ENCODE measurements at regions not wholly inside any gene's neighbourhood (a gene's known extent, or its start where the extent isn't known, plus 50 kb on each side); places are given as distances from the start of the nearest gene placed in this dataset.
A peak's percentile ranks its signal among the peaks of the same experiment; 100 is the strongest.
"Not testable (repeated sequence)": the region's sequence is repeated elsewhere in the genome, so short reads cannot be mapped to it uniquely, and the experiment has no call there.

DNA sequence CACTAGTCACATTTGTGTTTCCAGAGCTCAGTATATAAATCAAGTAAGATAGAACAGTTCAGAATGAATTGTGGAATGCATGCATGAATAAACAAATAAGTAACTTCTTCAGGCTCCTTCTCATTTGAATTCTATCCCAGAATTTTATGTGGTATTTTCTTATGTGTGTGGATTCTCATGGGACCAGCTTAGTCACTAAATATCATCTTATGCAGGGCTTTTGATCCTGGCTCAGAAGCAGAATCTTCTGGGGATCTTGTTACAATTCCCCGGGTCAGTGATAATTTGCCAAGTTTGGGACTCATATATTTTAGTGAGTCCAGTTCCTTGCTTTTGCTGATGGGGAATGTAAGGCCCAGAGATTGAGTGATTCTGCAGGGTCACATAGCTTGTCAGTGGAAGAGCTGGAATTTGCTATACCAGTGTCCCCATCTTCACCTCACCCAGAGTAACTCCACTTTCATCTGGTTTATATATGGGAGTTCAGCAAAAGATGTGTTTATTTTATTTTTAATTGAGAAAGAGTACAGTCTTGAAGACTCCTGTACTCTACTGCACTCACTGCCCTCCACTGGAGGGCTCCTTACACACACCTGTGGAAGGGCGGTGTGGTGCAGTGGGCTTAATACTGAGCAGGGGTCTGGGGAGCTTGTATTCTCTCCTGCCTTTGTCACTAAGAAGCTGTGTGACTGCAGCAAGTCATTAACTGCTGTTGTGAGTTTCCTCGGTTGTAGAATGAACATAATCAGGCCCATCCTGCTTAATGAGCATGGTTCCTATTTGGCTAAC lies 198.2 kb upstream of the CXorf66 start:
- no peak for DNase-seq (ENCODE audit: low read depth in 3 of 3)

DNA sequence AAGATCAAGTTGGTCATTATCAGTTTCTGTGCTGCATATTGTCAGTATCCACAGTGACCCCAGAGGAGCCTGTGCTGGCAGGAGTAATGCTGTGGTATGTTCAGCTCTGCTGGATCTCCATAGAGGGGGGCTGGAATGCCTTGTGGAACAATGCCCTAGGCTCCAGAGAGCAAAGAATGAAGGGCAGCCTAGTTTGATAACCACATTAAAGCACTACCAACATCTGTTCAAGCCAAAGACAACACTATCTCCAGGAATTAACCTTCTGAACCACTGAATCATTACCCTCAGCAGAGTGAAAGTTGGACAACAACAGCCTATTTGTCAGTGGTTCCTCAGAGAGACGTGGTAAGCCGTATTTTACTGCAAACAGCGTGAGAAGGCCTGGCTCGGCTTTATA lies 192.3 kb upstream of the CXorf66 start:
- DNase-seq (ENCODE audit: low read depth in 3 of 3) = no peak

DNA sequence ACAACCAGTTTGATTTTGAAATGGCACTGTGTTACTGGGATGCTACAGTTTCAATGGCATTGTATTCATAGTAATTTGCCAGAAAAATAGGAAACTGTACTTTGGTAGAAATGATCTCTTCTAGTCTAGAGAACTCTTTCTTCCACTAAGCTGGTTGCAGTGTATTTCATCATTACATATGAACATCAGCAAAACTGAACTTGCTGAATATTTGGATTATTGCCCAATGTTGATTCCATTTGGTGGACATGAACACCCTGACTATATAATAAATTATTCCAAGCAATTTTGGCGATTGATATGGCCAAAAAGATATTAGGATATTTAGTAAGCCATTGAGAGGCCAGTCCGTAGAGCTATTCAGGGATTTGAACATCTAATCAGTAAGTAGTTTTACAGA lies 191.8 kb upstream of the CXorf66 start:
- DNase-seq (ENCODE audit: low read depth in 3 of 3) = no peak

DNA sequence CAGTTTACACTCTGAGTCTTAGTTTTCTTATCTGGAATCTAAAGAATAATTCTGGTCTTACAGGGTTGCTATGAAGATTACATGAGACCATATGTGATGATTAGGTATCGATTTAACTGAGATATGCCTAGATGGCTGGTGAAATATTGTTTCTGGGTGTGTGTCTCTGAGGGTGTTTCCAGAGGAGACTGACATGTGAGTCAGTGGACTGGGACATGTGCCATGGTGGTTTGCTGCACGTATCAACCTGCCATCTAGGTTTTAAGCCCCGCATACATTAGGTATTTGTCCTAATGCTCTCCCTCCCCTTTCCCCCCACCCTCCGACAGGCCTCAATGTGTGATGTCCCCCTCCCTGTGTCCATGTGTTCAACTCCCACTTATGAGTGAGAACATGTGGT lies 186.0 kb upstream of the CXorf66 start:
- no peak for DNase-seq (ENCODE audit: low read depth in 3 of 3)

DNA sequence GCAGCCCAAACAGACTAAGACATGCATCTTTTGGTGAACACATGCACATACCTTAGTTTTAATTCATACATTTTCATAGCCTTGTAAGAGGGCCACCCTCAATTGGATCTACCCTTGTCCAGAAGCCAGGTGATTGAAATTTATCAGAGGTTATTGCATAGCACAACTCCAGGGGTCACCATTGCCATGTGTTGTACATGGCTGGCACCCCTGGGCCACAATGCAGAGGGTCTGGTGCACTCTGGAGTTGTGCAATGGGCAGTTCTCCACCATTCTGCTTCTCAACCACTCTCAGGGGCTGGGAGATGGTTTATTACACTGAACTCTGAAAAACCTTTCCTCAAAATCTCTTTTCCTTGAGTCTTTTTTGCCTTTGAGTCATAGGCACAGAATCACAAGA lies 184.4 kb upstream of the CXorf66 start:
- no peak for DNase-seq (ENCODE audit: low read depth in 3 of 3)

DNA sequence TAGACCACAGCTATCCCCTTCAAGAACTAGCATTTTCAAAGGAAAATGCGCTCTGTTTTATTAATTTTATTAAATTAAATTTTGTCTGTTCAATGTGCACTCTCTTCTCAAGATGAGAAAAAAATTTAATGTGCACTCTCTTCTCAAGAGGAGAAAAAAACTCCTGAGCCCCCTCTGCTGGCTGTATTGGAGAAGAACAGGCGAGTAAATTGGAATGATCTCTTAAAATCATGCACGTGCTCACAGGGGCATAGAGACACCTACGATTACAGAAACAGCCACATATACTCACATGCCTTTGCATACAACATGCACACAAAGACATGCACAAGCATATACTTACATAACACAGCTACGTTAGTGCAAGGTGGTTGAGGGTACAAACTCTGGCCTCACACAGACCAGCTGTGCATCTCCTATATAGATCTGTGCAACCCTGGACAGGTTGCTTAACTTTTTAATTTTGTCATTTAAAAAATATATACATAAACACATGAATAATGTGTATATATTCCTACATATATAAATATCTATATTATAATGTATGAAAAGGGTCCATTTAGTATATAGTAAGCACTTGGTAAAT lies 176.2 kb upstream of the CXorf66 start:
- peak in 2 of 3 donors; percentile 0 to 1 for DNase-seq (ENCODE audit: low read depth in 3 of 3)

DNA sequence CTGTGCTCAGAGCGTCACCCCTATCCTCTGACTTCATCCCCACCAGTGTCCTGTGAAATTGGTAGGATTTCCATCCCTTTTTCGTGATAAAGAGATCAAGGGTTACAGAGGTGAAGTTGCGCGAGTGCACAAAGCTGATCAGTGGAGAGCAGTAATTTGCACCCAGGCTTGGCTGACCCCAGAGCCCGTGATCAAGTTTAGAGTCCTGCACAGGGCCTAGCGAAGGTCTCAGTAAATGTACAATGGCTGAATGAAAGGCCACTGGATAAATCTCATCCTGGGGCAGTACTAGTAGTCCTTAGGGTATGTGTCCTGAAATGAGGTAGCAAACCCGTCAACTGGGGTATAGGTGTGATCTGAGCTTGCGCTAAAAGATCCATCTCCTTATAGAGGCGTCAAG lies 173.2 kb upstream of the CXorf66 start:
- not testable (repeated sequence) for DNase-seq (ENCODE audit: low read depth in 3 of 3)

DNA sequence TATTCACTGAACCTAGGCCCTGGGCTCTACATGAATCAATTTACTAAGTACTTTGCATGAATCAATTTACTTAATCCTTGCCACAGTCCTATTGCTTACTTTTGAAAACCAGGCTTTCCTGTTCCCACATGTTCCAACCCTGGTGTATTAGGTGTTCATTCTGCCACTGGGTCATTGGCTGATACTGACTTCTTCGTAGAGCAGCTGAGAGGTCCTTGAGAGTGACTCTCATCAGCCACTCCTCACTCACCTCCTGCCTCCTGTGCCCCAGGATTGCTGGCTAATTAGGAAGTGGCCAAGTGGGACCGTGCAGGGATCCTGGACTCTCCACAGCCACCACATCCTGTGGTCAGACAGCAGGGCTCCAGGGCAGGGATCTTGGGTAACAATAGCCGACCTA lies 172.7 kb upstream of the CXorf66 start:
- not testable (repeated sequence) for DNase-seq (ENCODE audit: low read depth in 3 of 3)

DNA sequence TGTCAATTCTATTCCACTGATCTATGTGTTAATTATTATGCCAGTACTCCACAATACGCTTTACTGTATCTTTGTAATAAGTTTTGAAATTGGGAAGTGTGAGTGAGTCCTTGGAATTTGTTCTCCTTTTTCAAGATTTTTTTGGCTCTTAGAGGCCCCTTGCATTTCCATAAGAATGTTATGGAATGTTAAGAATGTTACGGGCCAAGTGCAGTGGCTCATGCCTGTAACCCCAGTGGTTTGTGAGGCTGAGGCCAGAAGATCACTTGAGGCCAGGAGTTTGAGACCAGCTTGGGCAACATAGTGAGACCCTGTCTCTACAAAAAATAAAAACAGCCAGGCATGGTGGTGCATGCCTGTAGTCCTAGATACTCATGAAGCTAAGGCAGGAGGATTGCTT lies 167.6 kb upstream of the CXorf66 start:
- DNase-seq (ENCODE audit: low read depth in 3 of 3) = no peak

DNA sequence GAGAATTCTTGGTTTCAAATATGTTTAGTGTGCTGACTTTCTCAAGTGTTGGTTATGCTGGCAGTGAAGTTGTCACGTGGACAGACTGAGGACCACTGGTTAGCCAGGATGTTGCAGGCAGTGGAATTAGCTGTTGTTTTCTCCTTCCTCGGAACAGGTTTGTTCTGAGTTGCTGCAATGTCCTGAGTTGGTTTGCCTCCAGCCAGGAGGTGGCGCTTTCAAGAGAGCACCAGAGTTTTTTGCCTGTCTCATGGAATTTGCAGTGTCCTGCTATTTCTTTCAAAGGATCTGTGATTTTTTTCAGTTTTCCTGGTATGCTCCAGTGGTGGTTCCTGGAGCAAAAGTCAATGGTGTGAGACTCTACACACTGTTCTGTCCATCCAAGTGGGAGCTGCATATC lies 158.1 kb upstream of the CXorf66 start:
- DNase-seq (ENCODE audit: low read depth in 3 of 3) = no peak

DNA sequence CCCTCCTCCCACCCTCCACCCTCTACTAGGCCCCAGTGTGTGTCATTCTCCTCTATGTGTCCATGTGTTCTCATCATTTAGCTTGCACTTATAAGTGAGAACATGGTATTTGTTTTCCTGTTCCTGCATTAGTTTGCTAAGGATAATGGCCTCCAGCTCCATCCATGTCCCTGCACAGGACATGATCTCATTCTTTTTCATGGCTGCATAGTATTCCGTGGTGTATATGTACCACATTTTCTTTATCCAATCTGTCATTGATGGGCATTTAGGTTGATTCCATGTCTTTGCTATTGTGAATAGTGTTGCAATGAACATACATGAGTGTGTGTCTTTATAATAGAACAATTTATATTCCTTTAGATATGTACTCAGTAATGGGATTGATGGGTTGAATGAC lies 148.7 kb upstream of the CXorf66 start:
- DNase-seq (ENCODE audit: low read depth in 3 of 3) = not testable (repeated sequence)

DNA sequence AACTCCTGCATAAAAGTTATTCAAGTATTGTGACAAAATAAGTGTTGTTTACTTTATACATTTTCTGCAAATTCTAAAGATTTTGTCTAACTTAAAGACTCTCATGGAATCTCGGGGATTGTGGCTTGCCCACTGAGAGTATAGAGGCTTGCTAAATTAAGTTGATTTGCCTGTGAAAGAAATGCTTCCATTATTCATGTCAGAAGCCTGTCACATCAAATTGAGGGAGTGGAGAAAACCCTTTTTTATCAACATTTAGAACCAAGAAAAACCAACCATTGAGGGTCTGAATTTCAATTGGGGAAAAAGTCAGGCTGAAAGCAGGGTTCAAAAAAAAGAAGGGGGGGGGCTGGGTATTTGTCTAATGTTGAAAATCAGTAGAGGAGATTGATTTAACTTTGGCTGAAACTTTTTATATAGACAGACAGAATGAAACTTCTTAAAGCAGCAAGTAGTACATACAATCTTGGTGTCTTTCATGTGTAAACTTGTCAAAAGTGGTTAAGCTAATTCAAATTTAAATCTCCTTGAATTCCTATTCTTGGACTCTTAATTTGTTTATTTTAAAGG lies 144.8 kb upstream of the CXorf66 start:
- DNase-seq (ENCODE audit: low read depth in 3 of 3) = no peak

DNA sequence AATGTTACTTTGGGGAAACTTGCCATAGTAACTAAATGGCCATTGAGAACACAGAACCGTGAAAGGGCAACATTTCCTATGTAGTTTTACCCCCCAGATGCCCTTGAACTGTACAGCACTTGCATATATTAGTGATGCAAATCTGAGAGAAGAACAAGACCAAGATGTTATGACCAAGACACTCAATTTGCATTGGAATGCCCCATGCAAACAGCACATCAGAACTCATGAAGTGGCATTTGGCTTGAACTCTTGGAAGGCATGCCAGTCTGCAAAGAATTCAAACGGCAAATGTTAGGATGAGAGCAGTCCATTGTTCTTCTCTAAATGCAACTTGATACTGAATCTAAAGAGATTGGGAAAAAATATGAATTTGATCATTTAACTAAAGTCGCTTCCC lies 139.4 kb upstream of the CXorf66 start:
- no peak for DNase-seq (ENCODE audit: low read depth in 3 of 3)

DNA sequence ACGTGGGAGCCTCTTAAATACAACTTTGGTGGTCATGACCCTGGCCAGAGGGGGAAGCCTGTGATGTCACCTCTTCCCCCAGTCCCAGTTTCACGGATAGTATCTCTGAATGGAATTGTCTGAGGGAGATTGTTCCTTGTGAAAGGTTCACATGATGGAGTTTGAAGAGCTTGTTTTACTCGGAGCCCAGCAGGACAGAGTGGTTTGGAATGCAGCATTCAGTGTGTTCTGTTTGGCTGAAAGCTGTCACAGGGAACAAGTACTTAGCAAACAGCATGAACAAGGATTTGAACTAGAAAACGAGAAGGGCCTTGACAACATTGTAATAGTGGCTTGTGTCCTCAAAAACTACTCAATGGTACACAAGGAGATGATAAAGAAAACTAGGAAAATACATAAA lies 133.9 kb upstream of the CXorf66 start:
- no peak for DNase-seq (ENCODE audit: low read depth in 3 of 3)

DNA sequence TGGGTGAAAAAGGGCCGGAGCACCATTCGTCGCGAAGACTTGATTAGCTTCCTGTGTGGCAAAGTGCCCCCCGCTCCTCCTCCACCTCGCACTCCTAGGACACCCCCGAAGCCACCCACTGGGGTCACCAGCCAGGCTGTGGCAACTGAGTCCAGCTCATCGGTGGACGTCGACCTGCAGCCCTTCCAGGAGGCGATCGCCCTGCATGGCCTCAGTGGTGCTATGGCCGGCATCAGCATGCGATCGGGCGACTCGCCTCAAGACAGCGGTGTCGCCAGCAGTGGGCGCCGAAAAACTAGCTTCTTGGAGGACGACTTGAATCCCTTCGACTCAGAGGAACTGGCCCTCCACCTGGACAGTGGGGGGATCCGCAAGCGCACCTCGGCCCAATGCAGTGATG lies 126.8 kb upstream of the CXorf66 start:
- no peak for DNase-seq (ENCODE audit: low read depth in 3 of 3)

DNA sequence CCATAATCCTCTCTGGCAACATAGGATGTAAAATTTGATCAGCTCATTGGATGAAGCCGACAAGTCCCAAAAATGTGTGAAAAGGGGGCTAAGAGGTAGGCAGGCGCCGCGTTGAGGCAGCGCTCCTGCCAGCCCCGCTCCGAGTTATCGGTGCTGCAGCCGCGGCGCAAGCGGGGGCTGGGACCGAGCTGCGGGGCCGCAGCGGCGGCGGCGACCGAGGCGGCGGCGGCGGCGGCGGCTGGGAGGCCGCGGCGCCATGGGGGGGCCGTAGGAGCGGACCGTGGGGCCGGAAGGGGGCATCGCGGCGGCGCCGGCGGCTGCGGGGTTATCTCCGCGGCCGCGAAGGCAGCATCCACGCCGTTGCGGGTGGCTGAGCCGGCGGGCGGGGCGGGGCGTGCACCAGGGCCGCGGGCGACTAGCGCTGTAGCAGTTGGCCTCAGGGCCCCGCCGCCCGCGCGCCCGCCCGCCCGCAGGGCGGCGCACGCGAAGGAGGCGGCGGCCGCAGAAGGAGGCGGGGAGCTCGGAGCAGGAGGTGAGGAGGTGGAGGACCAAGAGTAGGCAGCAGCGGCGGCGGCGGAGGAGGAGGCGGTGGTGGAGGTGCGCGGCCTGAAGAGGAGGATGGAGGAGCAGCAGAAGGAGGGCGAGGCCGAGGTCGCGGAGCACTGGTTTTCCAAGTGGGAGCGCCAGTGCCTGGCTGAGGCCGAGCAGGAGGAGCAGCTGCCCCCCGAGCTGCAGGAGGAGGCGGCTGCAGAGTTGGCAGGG lies 126.0 kb upstream of the CXorf66 start:
- DNase-seq (ENCODE audit: low read depth in 3 of 3) = peak in 2 of 3 donors; percentile 0 to 6

DNA sequence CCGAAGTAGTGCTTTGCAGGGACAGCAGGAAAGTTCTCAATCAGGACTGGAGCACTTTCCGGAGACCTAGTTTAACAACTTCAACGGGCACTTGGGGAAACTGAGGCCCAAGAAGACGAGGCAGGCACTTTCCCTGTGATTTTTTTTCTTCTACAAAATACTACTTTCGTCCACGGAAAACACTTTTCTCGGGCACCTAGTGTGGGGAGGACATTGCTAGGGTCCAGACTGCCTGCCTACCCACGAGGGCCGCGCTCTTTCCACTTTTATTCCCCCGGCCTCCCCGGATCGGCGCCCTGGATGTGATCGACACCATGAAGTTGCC lies 125.4 kb upstream of the CXorf66 start:
- no peak for DNase-seq (ENCODE audit: low read depth in 3 of 3)

DNA sequence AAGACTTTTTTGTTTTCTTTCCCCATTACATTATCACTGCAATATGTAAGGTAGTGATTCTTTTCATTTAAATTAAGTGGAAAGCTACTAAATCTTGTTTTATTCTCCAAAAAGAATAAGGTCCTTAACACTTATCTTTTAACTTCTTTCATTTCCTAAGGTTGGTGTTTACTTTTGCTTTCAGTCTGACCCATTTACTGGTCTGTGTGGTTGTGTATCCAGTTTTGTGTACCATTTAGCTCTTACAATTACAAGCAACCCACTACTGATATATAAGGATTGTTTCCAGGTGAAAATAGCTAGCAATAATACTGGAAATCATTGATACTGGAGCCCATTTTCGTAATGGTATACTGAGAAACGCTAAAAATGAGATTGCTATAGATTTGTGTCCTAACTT lies 123.1 kb upstream of the CXorf66 start:
- DNase-seq (ENCODE audit: low read depth in 3 of 3) = no peak

DNA sequence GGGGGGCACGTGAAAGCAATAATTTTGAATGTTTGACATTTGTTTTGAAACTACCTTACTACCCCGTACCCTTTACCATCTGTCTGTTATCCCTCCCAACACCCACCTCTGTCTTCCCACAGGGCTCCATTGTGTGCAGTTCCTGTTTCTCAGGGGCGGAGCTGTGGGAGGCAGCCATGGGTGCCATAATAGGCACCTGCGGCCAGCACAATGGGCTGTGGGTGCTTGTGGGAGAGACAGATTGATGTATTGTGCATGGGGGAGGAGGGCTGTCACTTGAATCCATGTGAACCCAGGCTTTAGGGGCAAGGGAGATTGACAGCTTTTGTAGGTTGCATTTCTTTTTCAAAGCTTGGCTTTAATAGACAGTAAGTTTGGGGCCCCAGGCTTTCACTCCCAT lies 122.6 kb upstream of the CXorf66 start:
- DNase-seq (ENCODE audit: low read depth in 3 of 3) = no peak

DNA sequence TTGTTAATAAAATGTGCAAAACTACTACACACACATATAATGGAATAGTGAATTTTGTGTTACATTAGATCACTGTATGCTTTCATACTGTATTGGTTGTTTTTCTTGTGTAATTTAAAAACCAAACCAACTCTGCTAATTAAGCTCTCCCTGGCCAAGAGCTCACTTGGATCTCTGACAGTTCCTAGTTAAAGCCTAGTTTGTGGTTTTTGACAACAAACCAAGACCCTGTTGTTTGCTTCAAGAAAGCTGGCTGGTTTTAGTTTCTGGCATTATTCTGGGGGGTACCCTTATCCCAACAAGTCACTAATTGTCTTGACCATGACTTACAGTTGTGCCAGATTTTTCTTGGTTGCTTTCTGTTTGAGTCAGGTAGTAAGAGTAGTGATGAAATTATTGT lies 121.4 kb upstream of the CXorf66 start:
- no peak for DNase-seq (ENCODE audit: low read depth in 3 of 3)

DNA sequence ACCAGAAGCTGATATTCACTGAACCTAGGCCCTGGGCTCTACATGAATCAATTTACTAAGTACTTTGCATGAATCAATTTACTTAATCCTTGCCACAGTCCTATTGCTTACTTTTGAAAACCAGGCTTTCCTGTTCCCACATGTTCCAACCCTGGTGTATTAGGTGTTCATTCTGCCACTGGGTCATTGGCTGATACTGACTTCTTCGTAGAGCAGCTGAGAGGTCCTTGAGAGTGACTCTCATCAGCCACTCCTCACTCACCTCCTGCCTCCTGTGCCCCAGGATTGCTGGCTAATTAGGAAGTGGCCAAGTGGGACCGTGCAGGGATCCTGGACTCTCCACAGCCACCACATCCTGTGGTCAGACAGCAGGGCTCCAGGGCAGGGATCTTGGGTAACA lies 109.5 kb upstream of the CXorf66 start:
- not testable (repeated sequence) for DNase-seq (ENCODE audit: low read depth in 3 of 3)

DNA sequence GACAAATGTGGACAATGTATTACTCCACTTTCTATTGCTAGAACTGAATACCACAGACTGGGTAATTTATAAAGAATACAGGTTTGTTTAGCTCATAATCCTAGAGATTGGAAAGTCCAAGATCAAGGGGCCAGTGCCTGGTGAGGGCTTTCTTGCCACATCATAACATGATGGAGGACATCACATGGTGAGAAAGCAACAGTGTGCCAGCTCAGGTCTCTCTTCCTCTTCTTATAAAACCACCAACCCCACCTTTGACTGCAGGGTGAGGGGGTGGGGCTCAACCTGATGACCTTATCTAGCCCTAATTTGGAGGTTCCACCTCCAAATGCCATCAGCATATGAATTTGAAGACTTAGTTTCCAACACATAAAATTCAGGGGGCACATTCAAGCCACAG lies 105.7 kb upstream of the CXorf66 start:
- no peak for DNase-seq (ENCODE audit: low read depth in 3 of 3)

Data from stimulated activated CD4-positive, alpha-beta T cell treated with anti-CD3 and anti-CD28 coated beads, TNF-alpha, amount 100 ng/mL, for 48 hours (primary cell).